Suprapubic skin (tissue), 4 donors: ENCODE measurements at regions not wholly inside any gene's neighbourhood (a gene's known extent, or its start where the extent isn't known, plus 50 kb on each side); places are given as distances from the start of the nearest gene placed in this dataset.
"Not testable (repeated sequence)": the region's sequence is repeated elsewhere in the genome, so short reads cannot be mapped to it uniquely, and the experiment has no call there.

ENCODE experiments used
- DNase-seq, 2 donors: peaks; one replicate each; pipeline ENCODE4 v3.0.0-alpha.2; 2019; ENCODE audit warnings: low spot score in 2 of 2
- H3K27ac ChIP-seq: fragments of 200-600 bp; sonication (generic); one replicate; pipeline ENCODE4 v1.5.1; 2019
- H3K27me3 ChIP-seq: fragments of 200-600 bp; sonication (generic); one replicate; pipeline ENCODE4 v1.5.1; 2019
- H3K36me3 ChIP-seq: fragments of 200-600 bp; sonication (generic); one replicate; pipeline ENCODE4 v1.5.1; 2019
- H3K4me1 ChIP-seq: fragments of 200-600 bp; sonication (generic); one replicate; pipeline ENCODE4 v1.5.1; 2019
- H3K4me3 ChIP-seq: fragments of 200-600 bp; sonication (generic); one replicate; pipeline ENCODE4 v1.5.1; 2019; ENCODE audit warnings: mild to moderate bottlenecking
- H3K9me3 ChIP-seq: fragments of 200-600 bp; sonication (generic); one replicate; pipeline ENCODE4 v1.5.1; 2019
- CTCF ChIP-seq, 2 donors: fragments of 200-600 bp in 1 of 2; fragments of 450-650 bp in 1 of 2; sonication (generic) in 1 of 2; IDR thresholded peaks; one replicate each; pipeline ENCODE4 v1.5.1; 2016 to 2019; ENCODE audit warnings: antibody characterized with exemption in 2 of 2, mild to moderate bottlenecking in 1 of 2, moderate library complexity in 1 of 2
- EP300 ChIP-seq: sonication (generic); formaldehyde crosslinking; IDR thresholded peaks from one replicate; pipeline ENCODE4 v1.6.1; 2017; ENCODE audit warnings: antibody characterized with exemption
- POLR2A ChIP-seq, 2 donors: fragments of 450-650 bp; IDR thresholded peaks; one replicate each; pipeline ENCODE4 v1.6.1; 2017; ENCODE audit warnings: antibody characterized with exemption in 2 of 2, mild to moderate bottlenecking in 2 of 2, moderate library complexity in 2 of 2
- POLR2AphosphoS5 ChIP-seq, 3 donors: sonication (generic); formaldehyde crosslinking; IDR thresholded peaks; one replicate each; pipeline ENCODE4 v1.6.1; 2017; ENCODE audit warnings: antibody characterized with exemption in 3 of 3
- WGBS: methylation state at CpG from one replicate; pipeline ENCODE4 v1.1.5; 2018; 5-methylcytosine and 5-hydroxymethylcytosine counted together

- no peaks in the 10 kb centered on the region for H3K9me3 ChIP-seq
- no peaks in the 10 kb centered on the region for H3K27me3 ChIP-seq
- no peak for DNase-seq
- 74% methylated on average over 5 of the region's 5 CpGs for WGBS
- H3K36me3 ChIP-seq: no peaks in the 10 kb centered on the region
- TF ChIP-seq POLR2AphosphoS5 (IDR thresholded peaks at IDR 0.05) (peak in 2 of 3 donors; percentile 39 to 93), CTCF (IDR thresholded peaks at IDR 0.05) (no peak)
- H3K4me1 ChIP-seq: peaks cover 28% of the 10 kb centered on the region
- H3K27ac ChIP-seq: peak overlapping the region; percentile 86
- H3K4me3 ChIP-seq: no peak overlapping the region
Observed at GRCh38 chr5:91301106-91301846, 81.8 kb downstream of the ARRDC3 start.

GRCh38 chr5:91297994-91298393, 85.1 kb downstream of the ARRDC3 start:
- H3K27ac ChIP-seq: peak overlapping the region; percentile 27

GRCh38 chr5:91296674-91297143, 86.4 kb downstream of the ARRDC3 start:
- H3K27ac ChIP-seq: peak overlapping the region; percentile 53
- peak; percentile 92 to 94 for DNase-seq
- WGBS: 35% methylated on average over 2 of the region's 2 CpGs

More at GRCh38 chr5:91297994-91298393, 85.1 kb downstream of the ARRDC3 start:
- 92% methylated on average over 2 of the region's 2 CpGs for WGBS
- DNase-seq: no peak
- Histone ChIP-seq H3K4me3 (no peak overlapping the region), H3K9me3 (no peaks in the 10 kb centered on the region), H3K4me1 (peaks cover 22% of the 10 kb centered on the region), H3K36me3 (no peaks in the 10 kb centered on the region), H3K27me3 (no peaks in the 10 kb centered on the region)
- no peak for TF ChIP-seq EP300
- no peak for TF ChIP-seq POLR2A (IDR thresholded peaks at IDR 0.05)
- no peak for TF ChIP-seq CTCF (IDR thresholded peaks at IDR 0.05)
- no peak for TF ChIP-seq POLR2AphosphoS5 (IDR thresholded peaks at IDR 0.05)

GRCh38 chr5:91296102-91296501, 87.0 kb downstream of the ARRDC3 start:
- DNase-seq: peak in 1 of 2 donors; percentile 76
- Histone ChIP-seq H3K4me1 (peaks cover 12% of the 10 kb centered on the region), H3K27ac (peak overlapping the region; percentile 53)
- H3K4me3 ChIP-seq, H3K27me3 ChIP-seq, H3K36me3 ChIP-seq, H3K9me3 ChIP-seq: not testable (repeated sequence)
- 59% methylated on average over 9 of the region's 9 CpGs for WGBS

More at GRCh38 chr5:91296674-91297143, 86.4 kb downstream of the ARRDC3 start:
- no peaks in the 10 kb centered on the region for H3K36me3 ChIP-seq
- no peak overlapping the region for H3K4me3 ChIP-seq
- H3K9me3 ChIP-seq: no peaks in the 10 kb centered on the region
- H3K4me1 ChIP-seq: peaks cover 14% of the 10 kb centered on the region
- TF ChIP-seq POLR2AphosphoS5 (IDR thresholded peaks at IDR 0.05) (peak; percentile 42 to 94 (median 93)), POLR2A (IDR thresholded peaks at IDR 0.05) (no peak)
- H3K27me3 ChIP-seq: no peaks in the 10 kb centered on the region

- Histone ChIP-seq H3K36me3 (no peaks in the 10 kb centered on the region), H3K4me3 (no peak overlapping the region), H3K27ac (no peak overlapping the region), H3K27me3 (no peaks in the 10 kb centered on the region), H3K9me3 (no peaks in the 10 kb centered on the region), H3K4me1 (peaks cover 12% of the 10 kb centered on the region)
- TF ChIP-seq POLR2AphosphoS5 (IDR thresholded peaks at IDR 0.05) (no peak), CTCF (IDR thresholded peaks at IDR 0.05) (no peak), EP300 (no peak), POLR2A (IDR thresholded peaks at IDR 0.05) (no peak)
- DNase-seq: no peak
Observed at GRCh38 chr5:91293131-91293530, 90.0 kb downstream of the ARRDC3 start.

GRCh38 chr5:91291628-91292569, 91.2 kb downstream of the ARRDC3 start:
- no peaks in the 10 kb centered on the region for H3K36me3 ChIP-seq
- H3K9me3 ChIP-seq: no peaks in the 10 kb centered on the region
- no peak for TF ChIP-seq CTCF (IDR thresholded peaks at IDR 0.05)
- TF ChIP-seq POLR2A (IDR thresholded peaks at IDR 0.05): no peak
- TF ChIP-seq POLR2AphosphoS5 (IDR thresholded peaks at IDR 0.05): no peak
- TF ChIP-seq EP300: no peak
- H3K4me3 ChIP-seq: no peak overlapping the region
- no peak overlapping the region for H3K27ac ChIP-seq
- H3K27me3 ChIP-seq: no peaks in the 10 kb centered on the region
- 94% methylated on average over 4 of the region's 4 CpGs for WGBS
- DNase-seq: no peak
- peaks cover 10% of the 10 kb centered on the region for H3K4me1 ChIP-seq
